Activated T-cell treated with anti-CD3 and anti-CD28 coated beads, Interleukin-2, amount 50 U/mL, for 4 hours (primary cell): ENCODE measurements at regions not wholly inside any gene's neighbourhood (a gene's known extent, or its start where the extent isn't known, plus 50 kb on each side); places are given as distances from the start of the nearest gene placed in this dataset.

ENCODE experiments used
- ATAC-seq, 2 donors: fragments of 200-7000 bp; cut with Tn5 transposase; one replicate each; pipeline ENCODE4 v1.10.0; 2021
- DNase-seq: peaks from one replicate; pipeline ENCODE4 v3.0.0-alpha.2; 2020
- H3K27me3 Mint-ChIP-seq: one replicate; pipeline ENCODE4 v1.8.0; 2021; ENCODE audit warnings: low read depth, mixed read lengths
- H3K36me3 Mint-ChIP-seq: one replicate; pipeline ENCODE4 v1.8.0; 2022; ENCODE audit warnings: mixed read lengths; ENCODE audit not compliant: insufficient read depth
- H3K4me1 Mint-ChIP-seq: one replicate; pipeline ENCODE4 v1.8.0; 2021; ENCODE audit warnings: low read depth, mixed read lengths
- H3K4me3 Mint-ChIP-seq: one replicate; pipeline ENCODE4 v1.8.0; 2021; ENCODE audit warnings: mild to moderate bottlenecking, moderate library complexity, mixed read lengths
- H3K9me3 Mint-ChIP-seq: one replicate; pipeline ENCODE4 v1.8.0; 2021; ENCODE audit warnings: mixed read lengths

DNA sequence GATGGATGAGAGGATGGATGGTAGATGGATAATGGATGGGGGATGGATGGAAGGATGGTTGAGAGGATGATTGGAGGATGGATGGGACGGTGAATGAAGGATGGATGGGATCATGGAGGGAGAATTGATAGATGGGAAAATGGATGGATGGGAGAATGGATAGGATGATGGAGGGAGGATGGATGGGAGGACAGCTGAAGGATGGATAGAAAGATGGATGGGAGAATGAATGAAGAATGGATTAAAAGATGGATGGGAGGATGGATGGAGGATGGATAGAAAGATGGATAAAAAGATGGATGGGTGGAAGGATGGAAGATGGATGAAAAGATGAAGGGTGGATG, 218.3 kb upstream of the IER5L start:
- no peaks in the 10 kb centered on the region for H3K4me1 Mint-ChIP-seq
- H3K27me3 Mint-ChIP-seq: no peaks in the 10 kb centered on the region
- DNase-seq (no peak), ATAC-seq (no peak)
- no peak overlapping the region for H3K4me3 Mint-ChIP-seq
- H3K36me3 Mint-ChIP-seq: no peaks in the 10 kb centered on the region
- no peaks in the 10 kb centered on the region for H3K9me3 Mint-ChIP-seq

DNA sequence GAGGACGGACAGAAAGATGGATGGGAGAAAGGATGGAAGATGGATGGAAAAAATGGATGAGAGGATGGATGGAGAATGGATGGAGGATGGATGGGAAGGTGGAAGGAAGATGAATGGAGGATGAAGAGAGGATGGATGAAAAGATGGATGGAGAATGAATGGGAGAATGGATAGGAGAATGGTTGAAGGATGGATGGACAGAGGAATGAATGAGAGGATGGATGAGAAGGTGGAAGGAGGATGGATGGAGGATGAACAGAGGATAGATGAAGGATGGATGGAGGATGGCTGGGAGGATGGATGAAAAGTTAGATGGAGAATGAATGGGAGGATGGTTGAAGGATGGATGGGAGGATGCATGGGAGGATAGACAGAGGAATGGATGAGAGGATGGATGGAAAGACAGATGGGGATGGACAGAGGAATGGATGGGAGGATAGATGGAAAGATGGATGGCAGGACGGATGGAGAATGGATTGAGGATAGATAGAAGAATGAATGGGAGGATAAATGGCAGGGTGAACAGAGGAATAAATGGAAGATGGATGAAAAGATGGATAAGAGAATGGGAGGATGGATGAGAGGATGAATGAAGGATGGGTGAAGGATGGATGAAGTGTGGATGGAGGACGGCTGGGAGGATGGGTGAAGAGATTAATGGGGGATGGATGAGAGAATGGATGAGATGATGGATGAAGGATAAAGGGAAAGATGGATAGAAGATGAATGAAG, 217.7 kb upstream of the IER5L start:
- Mint-ChIP-seq H3K27me3 (no peaks in the 10 kb centered on the region), H3K36me3 (no peaks in the 10 kb centered on the region), H3K4me1 (no peaks in the 10 kb centered on the region), H3K4me3 (no peak overlapping the region), H3K9me3 (no peaks in the 10 kb centered on the region)
- no peak for ATAC-seq
- no peak for DNase-seq

DNA sequence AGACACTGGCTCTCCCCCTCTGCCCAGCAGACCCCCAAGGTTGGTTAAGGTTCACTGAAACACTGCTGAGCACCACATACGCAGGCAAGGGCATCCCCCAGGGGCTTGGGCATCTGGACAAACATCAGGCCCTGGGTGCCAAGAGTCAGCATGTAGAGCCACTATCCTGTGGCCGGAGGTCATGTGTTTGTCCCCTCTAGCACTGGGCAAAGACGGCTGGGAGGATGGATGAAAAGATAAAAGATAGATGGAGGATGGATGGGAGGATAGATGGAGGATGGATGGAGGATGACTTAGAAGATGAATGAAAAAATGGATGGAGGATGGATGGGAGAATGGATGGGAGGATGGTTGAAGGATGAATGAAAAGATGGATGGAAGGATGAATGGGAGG, 216.8 kb upstream of the IER5L start:
- DNase-seq: no peak
- Mint-ChIP-seq H3K4me3 (no peak overlapping the region), H3K4me1 (no peaks in the 10 kb centered on the region), H3K36me3 (no peaks in the 10 kb centered on the region), H3K9me3 (no peaks in the 10 kb centered on the region), H3K27me3 (no peaks in the 10 kb centered on the region)
- no peak for ATAC-seq

DNA sequence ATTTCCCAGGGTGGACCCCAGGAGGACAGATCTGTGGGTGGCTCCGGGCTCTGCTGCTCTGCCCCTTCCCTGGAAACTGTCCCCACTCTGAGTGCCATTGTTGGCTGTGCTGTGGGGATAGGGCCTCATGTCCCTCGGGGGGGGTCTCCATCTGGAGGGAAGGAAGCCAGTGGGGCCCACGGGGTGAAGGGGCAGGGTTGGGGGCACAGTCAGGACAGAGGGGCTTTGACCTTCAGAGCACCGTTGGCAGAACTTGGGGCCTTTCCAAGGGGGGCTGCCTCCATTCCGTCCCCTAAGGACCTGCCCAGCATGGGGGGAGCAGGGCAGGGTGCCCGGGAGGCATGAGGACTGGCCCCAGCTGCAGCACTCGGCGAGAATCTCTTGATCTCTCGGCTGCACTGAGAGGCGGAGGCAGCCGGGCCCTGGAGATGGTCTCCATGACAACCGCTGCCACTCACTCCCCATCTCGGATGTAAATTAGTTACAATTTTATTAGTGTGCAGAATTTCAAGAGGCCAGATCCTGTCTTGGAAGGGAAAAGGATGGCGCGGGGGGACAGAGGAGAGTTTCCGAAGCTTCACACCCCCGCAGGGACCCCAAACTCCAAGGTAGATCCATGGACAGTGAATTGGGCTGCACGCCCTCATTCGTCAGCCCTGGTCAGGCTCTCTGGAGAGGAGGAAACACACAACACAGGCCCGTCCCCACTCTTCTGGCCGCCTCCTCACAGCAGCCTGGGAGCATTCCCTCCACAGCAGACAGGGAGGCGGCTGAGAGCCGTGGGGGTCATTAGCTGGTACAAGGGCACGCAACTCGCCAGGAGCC, 216.2 kb upstream of the IER5L start:
- no peaks in the 10 kb centered on the region for H3K27me3 Mint-ChIP-seq
- H3K36me3 Mint-ChIP-seq: no peaks in the 10 kb centered on the region
- ATAC-seq: no peak

DNA sequence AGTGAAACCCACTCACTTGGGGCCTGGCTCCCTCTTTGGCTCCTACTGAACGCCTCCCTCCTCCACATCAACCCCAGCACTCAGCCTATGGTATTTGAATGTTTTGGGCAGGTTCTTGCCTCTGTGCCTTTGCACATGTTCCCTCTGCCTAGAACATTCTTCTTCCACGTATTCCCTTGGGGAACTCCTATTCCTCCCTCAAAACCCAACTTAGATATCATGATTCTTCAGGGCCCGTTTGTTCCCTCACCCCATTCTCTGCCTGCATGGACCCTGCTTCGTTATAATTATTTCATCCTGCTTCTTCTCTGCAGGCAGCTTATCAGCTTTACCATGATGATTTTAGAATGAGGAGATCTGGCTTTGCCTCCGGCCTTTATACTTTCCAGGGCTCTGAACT, 215.0 kb upstream of the IER5L start:
- DNase-seq (no peak), ATAC-seq (no peak)
- no peaks in the 10 kb centered on the region for H3K27me3 Mint-ChIP-seq
- no peaks in the 10 kb centered on the region for H3K36me3 Mint-ChIP-seq
- no peaks in the 10 kb centered on the region for H3K9me3 Mint-ChIP-seq
- H3K4me1 Mint-ChIP-seq: no peaks in the 10 kb centered on the region
- H3K4me3 Mint-ChIP-seq: no peak overlapping the region

More for the DNA sequence above, 216.2 kb upstream of the IER5L start:
- no peaks in the 10 kb centered on the region for H3K9me3 Mint-ChIP-seq
- no peak overlapping the region for H3K4me3 Mint-ChIP-seq
- no peak for DNase-seq
- no peaks in the 10 kb centered on the region for H3K4me1 Mint-ChIP-seq

DNA sequence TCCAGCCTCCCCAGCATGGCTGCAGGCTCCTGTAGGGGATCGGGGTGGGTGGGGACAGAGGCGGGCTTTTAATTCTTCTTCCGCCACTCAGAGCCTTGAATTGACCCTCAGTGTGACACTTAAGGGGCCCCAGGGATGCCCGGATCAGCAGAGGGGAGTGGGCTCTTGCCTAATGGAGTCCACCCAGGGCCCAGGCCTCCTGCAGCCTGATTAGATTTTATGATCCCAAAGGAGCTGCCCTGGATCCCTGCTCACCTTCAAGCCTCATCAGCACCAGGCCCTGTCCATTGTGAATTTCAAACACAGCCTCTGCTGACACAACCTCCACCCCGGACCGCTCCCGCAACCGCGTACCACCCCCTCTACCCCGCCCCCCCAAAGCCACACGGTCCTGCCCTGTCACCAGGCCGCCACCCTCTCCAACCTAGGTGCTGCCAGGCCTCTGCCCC, 214.1 kb upstream of the IER5L start:
- Mint-ChIP-seq H3K27me3 (no peaks in the 10 kb centered on the region), H3K4me3 (no peak overlapping the region), H3K9me3 (no peaks in the 10 kb centered on the region), H3K4me1 (no peaks in the 10 kb centered on the region), H3K36me3 (no peaks in the 10 kb centered on the region)
- DNase-seq: no peak
- no peak for ATAC-seq

DNA sequence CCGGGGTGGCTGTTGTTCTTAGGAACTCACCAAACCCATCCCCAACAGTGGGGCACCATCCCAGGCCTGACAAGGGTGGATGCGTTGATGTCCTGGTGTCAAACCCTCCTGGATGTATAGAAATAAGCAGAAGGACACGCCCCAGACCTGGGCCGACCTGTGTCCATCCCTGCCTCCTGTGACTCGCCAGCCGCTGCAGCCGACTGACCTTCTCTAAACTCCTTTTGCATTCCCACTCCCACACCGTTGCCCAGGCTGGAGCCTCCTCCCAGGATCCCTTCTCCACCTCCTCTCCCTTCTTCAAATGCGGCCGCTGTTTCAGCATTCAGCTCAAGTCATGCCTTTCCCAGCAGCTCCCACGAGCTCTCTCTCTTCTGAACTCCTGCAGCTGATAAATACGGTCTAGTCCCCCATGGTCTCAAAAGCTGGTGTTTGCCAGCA, 213.2 kb upstream of the IER5L start:
- H3K4me1 Mint-ChIP-seq: no peaks in the 10 kb centered on the region
- DNase-seq: no peak
- H3K4me3 Mint-ChIP-seq: no peak overlapping the region
- H3K36me3 Mint-ChIP-seq: no peaks in the 10 kb centered on the region
- H3K9me3 Mint-ChIP-seq: no peaks in the 10 kb centered on the region
- no peak for ATAC-seq
- H3K27me3 Mint-ChIP-seq: no peaks in the 10 kb centered on the region

DNA sequence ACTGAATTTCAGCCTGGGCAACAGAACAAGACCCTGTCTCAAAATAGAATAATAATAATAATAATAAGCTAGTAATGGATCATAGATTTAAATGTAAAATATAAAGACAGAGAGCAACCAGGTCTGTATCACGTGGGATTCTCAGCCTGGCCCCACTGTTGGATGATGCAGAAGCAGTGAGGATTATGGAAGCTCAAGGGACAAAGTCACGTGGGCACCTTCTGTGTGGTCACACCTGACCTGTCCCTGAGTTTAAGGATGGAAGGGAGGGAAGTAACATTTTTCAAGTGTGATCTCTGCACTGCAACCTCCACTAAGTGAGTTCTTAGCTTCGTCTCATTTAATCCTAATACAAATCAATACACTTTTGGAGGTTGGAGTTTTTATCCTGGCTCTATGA, 212.5 kb upstream of the IER5L start:
- ATAC-seq (no peak), DNase-seq (no peak)
- no peaks in the 10 kb centered on the region for H3K4me1 Mint-ChIP-seq
- no peaks in the 10 kb centered on the region for H3K27me3 Mint-ChIP-seq
- H3K4me3 Mint-ChIP-seq: no peak overlapping the region
- no peaks in the 10 kb centered on the region for H3K9me3 Mint-ChIP-seq
- no peaks in the 10 kb centered on the region for H3K36me3 Mint-ChIP-seq

DNA sequence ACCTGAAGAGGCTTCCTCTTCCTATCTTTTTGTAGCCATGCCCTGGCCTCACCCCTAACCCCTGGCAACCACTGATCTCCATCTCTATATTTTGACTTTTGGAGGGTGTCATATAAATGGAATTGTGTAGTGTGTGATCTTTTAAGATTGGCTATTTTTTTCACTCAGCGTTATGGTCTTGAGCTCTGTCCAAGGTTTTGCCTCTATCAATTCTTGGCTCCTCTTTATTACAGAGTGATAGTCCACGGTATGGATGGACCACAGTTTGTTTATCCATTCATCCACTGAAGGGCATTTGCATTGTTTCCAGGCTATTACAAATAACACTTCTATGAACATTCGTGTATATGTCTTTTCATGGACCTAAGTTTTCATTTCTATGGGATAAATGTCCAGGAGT, 209.8 kb upstream of the IER5L start:
- peaks cover 11% of the 10 kb centered on the region for H3K4me1 Mint-ChIP-seq
- H3K36me3 Mint-ChIP-seq: no peaks in the 10 kb centered on the region
- DNase-seq (no peak), ATAC-seq (no peak)
- H3K9me3 Mint-ChIP-seq: no peaks in the 10 kb centered on the region
- no peaks in the 10 kb centered on the region for H3K27me3 Mint-ChIP-seq
- no peak overlapping the region for H3K4me3 Mint-ChIP-seq

DNA sequence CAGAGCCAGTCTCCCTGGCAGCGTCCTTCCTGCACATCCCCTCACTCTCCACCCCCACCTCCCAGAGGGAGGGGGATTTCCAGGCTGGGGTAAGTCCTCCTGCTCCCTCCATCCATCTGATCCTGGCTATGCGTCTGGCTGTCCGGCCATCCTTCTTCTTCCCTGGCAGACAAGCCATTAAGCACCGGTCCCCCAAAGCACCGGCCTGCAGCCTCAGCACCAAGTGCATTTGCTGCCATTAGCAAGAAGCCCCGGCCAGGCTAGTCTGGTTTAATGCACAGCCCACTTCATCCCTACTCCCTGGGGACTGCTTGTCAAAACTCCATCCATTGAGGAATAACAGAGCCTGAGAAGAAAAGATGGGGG, 208.7 kb upstream of the IER5L start:
- no peak for ATAC-seq
- no peaks in the 10 kb centered on the region for H3K27me3 Mint-ChIP-seq
- H3K4me1 Mint-ChIP-seq: peaks cover 13% of the 10 kb centered on the region
- no peaks in the 10 kb centered on the region for H3K9me3 Mint-ChIP-seq
- H3K4me3 Mint-ChIP-seq: no peak overlapping the region
- DNase-seq: no peak
- no peaks in the 10 kb centered on the region for H3K36me3 Mint-ChIP-seq

DNA sequence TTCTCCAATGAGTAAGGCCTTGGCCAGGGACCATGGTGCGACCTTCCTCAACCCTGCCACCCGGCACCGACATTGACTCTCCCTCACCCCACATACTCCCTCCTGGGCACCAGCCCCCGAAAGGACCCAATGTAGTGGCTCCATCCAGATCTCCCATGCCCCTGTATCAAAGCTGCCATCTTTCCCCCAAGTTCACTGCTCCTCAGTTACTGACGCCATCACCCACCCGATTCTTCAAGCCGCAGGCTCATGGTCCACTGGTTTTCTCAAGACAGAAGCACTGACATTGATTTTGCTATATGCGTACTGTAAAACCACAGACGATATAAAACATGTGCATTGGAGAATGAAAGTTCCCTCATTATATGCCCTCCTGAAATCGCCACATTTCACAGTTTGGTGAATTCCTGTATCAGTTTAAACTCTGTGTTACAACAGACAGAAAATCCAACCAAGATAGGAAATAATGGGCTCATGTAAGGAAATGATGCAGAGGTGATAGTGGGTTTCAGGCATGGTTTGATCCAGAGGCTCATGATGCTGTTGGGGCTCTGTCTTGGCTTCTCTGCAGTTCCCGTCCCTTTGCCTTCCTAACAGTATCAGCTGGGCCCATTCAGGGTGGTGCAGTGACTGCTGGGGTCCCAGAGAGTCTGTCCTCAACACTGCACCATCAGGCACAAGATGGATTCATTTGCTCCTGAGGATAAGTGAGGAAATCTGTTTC, 207.3 kb upstream of the IER5L start:
- no peak for ATAC-seq
- peaks cover 13% of the 10 kb centered on the region for H3K4me1 Mint-ChIP-seq
- H3K36me3 Mint-ChIP-seq: no peaks in the 10 kb centered on the region
- H3K9me3 Mint-ChIP-seq: no peaks in the 10 kb centered on the region
- H3K27me3 Mint-ChIP-seq: no peaks in the 10 kb centered on the region
- DNase-seq: no peak
- H3K4me3 Mint-ChIP-seq: peak overlapping the region; percentile 56

DNA sequence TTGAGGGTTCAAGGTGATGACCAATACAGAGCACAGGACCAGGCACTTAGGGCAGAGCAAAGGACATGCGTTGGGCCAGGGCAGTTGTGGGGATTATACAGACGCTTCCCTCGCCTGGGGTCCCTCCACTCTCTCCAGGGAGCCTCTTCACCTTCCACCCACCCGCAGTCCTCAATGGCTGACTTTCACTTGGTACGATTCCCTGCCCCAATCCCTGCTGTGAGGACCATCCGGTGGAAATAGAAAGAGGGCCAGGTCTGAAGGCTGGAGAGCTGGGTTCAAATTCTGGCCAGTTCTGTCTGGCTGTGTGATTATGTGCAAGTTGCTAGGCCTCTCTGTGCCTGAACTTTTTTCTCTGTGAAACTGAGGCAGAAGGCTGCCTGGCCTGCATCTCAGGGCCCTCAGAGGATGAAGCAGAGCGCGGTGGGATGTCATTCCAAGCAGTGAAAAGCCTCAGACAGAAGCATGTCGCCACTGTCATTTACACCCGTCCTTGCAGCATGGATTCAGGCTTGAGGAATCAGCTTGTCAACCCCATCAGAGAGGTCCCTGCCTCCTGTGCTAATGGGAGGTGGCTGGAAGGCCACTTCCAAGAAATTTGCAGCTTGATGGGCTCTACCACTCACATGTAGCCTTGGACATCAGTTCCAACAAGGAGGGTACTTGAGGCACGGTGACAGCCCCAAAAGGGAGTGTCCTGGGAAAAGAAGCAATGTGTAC, 206.6 kb upstream of the IER5L start:
- Mint-ChIP-seq H3K9me3 (no peaks in the 10 kb centered on the region), H3K4me1 (peaks cover 13% of the 10 kb centered on the region), H3K4me3 (peak overlapping the region; percentile 69), H3K27me3 (no peaks in the 10 kb centered on the region), H3K36me3 (no peaks in the 10 kb centered on the region)
- DNase-seq (no peak), ATAC-seq (no peak)

DNA sequence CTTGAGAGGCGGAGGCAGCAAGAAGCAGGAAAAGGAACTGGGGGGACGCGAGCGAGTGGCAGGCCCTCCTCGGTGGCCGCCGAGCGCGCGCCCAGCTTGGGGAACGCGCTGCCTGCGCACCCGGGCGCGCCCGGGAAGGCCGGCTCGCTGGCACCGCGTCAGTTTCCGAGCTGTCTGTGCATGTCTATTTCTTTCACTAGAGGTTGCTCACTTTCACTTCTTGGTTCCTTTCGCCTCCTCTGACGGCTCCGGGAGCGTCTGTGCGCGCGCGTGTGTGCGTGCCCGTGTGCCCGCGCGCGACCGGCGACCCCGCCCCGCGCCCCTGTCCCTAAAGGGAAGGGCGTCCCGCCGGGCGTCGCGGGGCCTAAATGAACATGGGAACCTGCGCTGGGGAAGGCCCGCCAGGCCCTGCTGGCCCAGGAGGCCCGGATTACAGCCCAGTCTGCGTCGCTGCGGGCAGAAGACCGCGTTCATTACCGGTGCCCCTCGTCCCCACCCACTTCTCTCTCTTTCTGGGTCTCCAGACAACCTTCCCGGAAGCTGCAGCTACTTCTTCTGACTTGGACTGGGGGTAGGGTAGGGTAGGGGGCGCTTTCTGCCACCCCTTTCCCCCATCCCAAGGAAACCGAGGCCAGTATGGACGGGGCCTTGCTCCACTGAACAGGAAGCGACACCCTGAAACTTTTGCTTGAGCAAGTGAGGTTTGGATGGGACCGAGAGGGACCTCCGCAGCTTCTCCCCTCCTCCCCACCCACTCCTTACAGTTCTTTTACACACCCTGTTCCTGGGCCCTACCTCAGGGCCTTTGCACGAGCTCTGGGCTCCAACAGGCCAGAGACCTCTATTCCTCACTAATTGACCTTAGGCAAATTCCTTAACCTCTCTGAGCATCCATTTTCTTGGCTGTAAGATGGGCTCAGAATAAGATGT, 205.8 kb upstream of the IER5L start:
- Mint-ChIP-seq H3K4me3 (peak overlapping the region; percentile 69), H3K9me3 (no peaks in the 10 kb centered on the region), H3K27me3 (no peaks in the 10 kb centered on the region)

More for the DNA sequence above, 205.8 kb upstream of the IER5L start:
- peak; percentile 64 for DNase-seq
- H3K4me1 Mint-ChIP-seq: peaks cover 13% of the 10 kb centered on the region
- no peaks in the 10 kb centered on the region for H3K36me3 Mint-ChIP-seq
- ATAC-seq: peak; percentile 94 to 96
